Pancreas (tissue), 10 donors: ENCODE measurements at regions not wholly inside any gene's neighbourhood (a gene's known extent, or its start where the extent isn't known, plus 50 kb on each side); places are given as distances from the start of the nearest gene placed in this dataset.

Experiments
- ATAC-seq, 4 donors: fragments of 200-7000 bp; cut with Tn5 transposase; one replicate each; pipeline versions ENCODE4 v1.8.0 to v1.9.1; 2020; ENCODE audit warnings: mild to moderate bottlenecking in 4 of 4, moderate library complexity in 4 of 4
- DNase-seq, 6 donors: peaks; one replicate each; pipeline ENCODE4 v3.0.0-alpha.2; 2020
- FAIRE-seq: peaks from 2 replicates; lab custom pipeline; 2012; peaks lifted over from hg19 to GRCh38; lab: Jason Lieb, UNC
- H3K27ac ChIP-seq, 4 donors: fragments of 200-600 bp; sonication (generic); 1 replicate in 3 of 4; 2 replicates in 1 of 4; pipeline versions ENCODE4 v1.5.0 to v1.8.0; 2020
- H3K27me3 ChIP-seq, 4 donors: fragments of 200-600 bp; one replicate each; pipeline ENCODE4 v1.8.0; 2021
- H3K36me3 ChIP-seq, 3 donors: fragments of 200-600 bp; sonication (generic) in 1 of 3; one replicate each; pipeline versions ENCODE4 v1.5.0 to v1.8.0; 2020 to 2021
- H3K4me1 ChIP-seq, 3 donors: fragments of 200-600 bp; one replicate each; pipeline ENCODE4 v1.8.0; 2021
- H3K4me3 ChIP-seq, 4 donors: fragments of 200-600 bp; sonication (generic) in 2 of 4; one replicate each; pipeline versions ENCODE4 v1.5.0 to v1.8.0; 2020 to 2021
- H3K9me3 ChIP-seq, 4 donors: fragments of 200-600 bp; one replicate each; pipeline ENCODE4 v1.8.0; 2021
- CTCF ChIP-seq, 4 donors: fragments of 200-600 bp; sonication (generic) in 3 of 4; IDR thresholded peaks; one replicate each; pipeline versions ENCODE4 v1.5.0 to v1.8.0; 2021; ENCODE audit warnings: antibody characterized with exemption in 4 of 4
- WGBS, 2 donors: extraction: QIAGEN DNeasy Blood & Tissue Kit; methylation state at CpG; one replicate each; pipeline ENCODE4 v1.1.7; 2013; 5-methylcytosine and 5-hydroxymethylcytosine counted together
- intact Hi-C, 3 donors: fragments of 100-400 bp; cut with DNase I; formaldehyde crosslinking; loops; one replicate each; pipeline versions ENCODE4 v1.11.1 to v1.14.2; 2022
- donor health status: healthy with polysubstance abuse.
- donor health status: DM: no; HTN: no; CAD: no; lungs with moderate emphysema.
- donor health status: DM: no; HTN: no; CAD: no.
- donor health status: control.
- donor health status: control.
- donor health status: Bipolar disorder and iron deficiency.
- donor health status: DM: yes; HTN: yes; CAD: no.
- donor health status: DM: no; HTN: no; CAD: no.
- donor health status: DM: no; HTN: no; CAD: no.
- donor health status: DM: yes; HTN: yes; CAD: no.

GRCh38 chr15:87207990-87208580, 1048.5 kb downstream of the NTRK3 start:
- DNase-seq (no peak), FAIRE-seq (no peak), ATAC-seq (no peak)
- H3K27me3 ChIP-seq = no peaks in the 10 kb centered on the region
- no peak overlapping the region for H3K27ac ChIP-seq
- no peaks in the 10 kb centered on the region for H3K9me3 ChIP-seq
- no peaks in the 10 kb centered on the region for H3K4me1 ChIP-seq
- no peaks in the 10 kb centered on the region for H3K36me3 ChIP-seq
- TF ChIP-seq CTCF (IDR thresholded peaks at IDR 0.05) = no peak
- H3K4me3 ChIP-seq = no peak overlapping the region
- intact Hi-C loops = no loop called here

- Histone ChIP-seq H3K27ac (no peak overlapping the region), H3K27me3 (no peaks in the 10 kb centered on the region), H3K36me3 (no peaks in the 10 kb centered on the region), H3K4me3 (no peak overlapping the region), H3K9me3 (no peaks in the 10 kb centered on the region), H3K4me1 (no peaks in the 10 kb centered on the region)
- DNase-seq (no peak), ATAC-seq (no peak), FAIRE-seq (no peak)
- no peak for TF ChIP-seq CTCF (IDR thresholded peaks at IDR 0.05)
- WGBS, 2 donors = 58 to 67% methylated on average over 2 of the region's 2 CpGs
- intact Hi-C loops = no loop called here
Measured at GRCh38 chr15:87207251-87207650, 1049.3 kb downstream of the NTRK3 start.

GRCh38 chr15:87201986-87202385, 1054.6 kb downstream of the NTRK3 start:
- no peaks in the 10 kb centered on the region for H3K36me3 ChIP-seq
- intact Hi-C loops = no loop called here
- H3K9me3 ChIP-seq = no peaks in the 10 kb centered on the region
- ATAC-seq (no peak), FAIRE-seq (no peak), DNase-seq (no peak)
- no peak overlapping the region for H3K27ac ChIP-seq
- 41 to 60% methylated on average over 2 of the region's 2 CpGs for WGBS, 2 donors
- no peak for TF ChIP-seq CTCF (IDR thresholded peaks at IDR 0.05)
- no peaks in the 10 kb centered on the region for H3K4me1 ChIP-seq
- no peak overlapping the region for H3K4me3 ChIP-seq
- no peaks in the 10 kb centered on the region for H3K27me3 ChIP-seq

- no peaks in the 10 kb centered on the region for H3K27me3 ChIP-seq
- H3K36me3 ChIP-seq = no peaks in the 10 kb centered on the region
- intact Hi-C loops = no loop called here
- WGBS, 2 donors = 59 to 67% methylated on average over 2 of the region's 2 CpGs
- H3K27ac ChIP-seq = no peak overlapping the region
- H3K9me3 ChIP-seq = no peaks in the 10 kb centered on the region
- no peak for TF ChIP-seq CTCF (IDR thresholded peaks at IDR 0.05)
- DNase-seq (no peak), FAIRE-seq (no peak), ATAC-seq (no peak)
- no peaks in the 10 kb centered on the region for H3K4me1 ChIP-seq
- no peak overlapping the region for H3K4me3 ChIP-seq
Measured at GRCh38 chr15:87200149-87200548, 1056.4 kb downstream of the NTRK3 start.

- FAIRE-seq = no peak
- TF ChIP-seq CTCF (IDR thresholded peaks at IDR 0.05) = no peak
- intact Hi-C loops = no loop called here
- no peak overlapping the region for H3K27ac ChIP-seq
- no peak overlapping the region for H3K4me3 ChIP-seq
- no peaks in the 10 kb centered on the region for H3K9me3 ChIP-seq
- H3K4me1 ChIP-seq = no peaks in the 10 kb centered on the region
- H3K27me3 ChIP-seq = no peaks in the 10 kb centered on the region
- WGBS, 2 donors = 53 to 61% methylated on average over 3 of the region's 3 CpGs
- no peak for ATAC-seq
- no peaks in the 10 kb centered on the region for H3K36me3 ChIP-seq
- DNase-seq = no peak
Measured at GRCh38 chr15:87197981-87198380, 1058.6 kb downstream of the NTRK3 start.
